Endodermal cell (in vitro differentiated cells): ENCODE measurements at regions not wholly inside any gene's neighbourhood (a gene's known extent, or its start where the extent isn't known, plus 50 kb on each side); places are given as distances from the start of the nearest gene placed in this dataset.

Experiments
- DNase-seq: peaks from one replicate; pipeline ENCODE4 v3.0.0-alpha.2; 2017
- H3K27ac ChIP-seq: 2 replicates; pipeline ENCODE4 v1.5.1; 2013; ENCODE audit warnings: mild to moderate bottlenecking, low read depth, low read length, moderate library complexity
- H3K27me3 ChIP-seq: 2 replicates; pipeline ENCODE4 v1.6.1; 2013; ENCODE audit warnings: mild to moderate bottlenecking, low read length, moderate library complexity; ENCODE audit not compliant: insufficient read depth, control insufficient read depth, poor library complexity, severe bottlenecking
- H3K36me3 ChIP-seq: 2 replicates; pipeline ENCODE4 v1.7.0; 2013; ENCODE audit warnings: mild to moderate bottlenecking, low read length, moderate library complexity; ENCODE audit not compliant: control insufficient read depth, insufficient read depth
- H3K4me1 ChIP-seq: one replicate; pipeline ENCODE4 v1.7.0; 2013; ENCODE audit warnings: low read length; ENCODE audit not compliant: control insufficient read depth, insufficient read depth
- H3K4me3 ChIP-seq: 2 replicates; pipeline ENCODE4 v1.5.1; 2013; ENCODE audit warnings: mild to moderate bottlenecking, low read length, moderate library complexity
- H3K9ac ChIP-seq: 2 replicates; pipeline ENCODE4 v1.6.1; 2013; ENCODE audit warnings: mild to moderate bottlenecking, low read length, moderate library complexity; ENCODE audit not compliant: poor library complexity, severe bottlenecking; ENCODE audit errors: extremely low read depth
- H3K9me3 ChIP-seq: 2 replicates; pipeline ENCODE4 v1.6.1; 2013; ENCODE audit warnings: mild to moderate bottlenecking, low read length, moderate library complexity; ENCODE audit not compliant: control insufficient read depth
- H3K27ac Mint-ChIP-seq: 2 replicates; pipeline ENCODE4 v1.8.0; 2020; ENCODE audit warnings: mixed read lengths
- H3K27me3 Mint-ChIP-seq: 2 replicates; pipeline ENCODE4 v1.8.0; 2021; ENCODE audit warnings: mild to moderate bottlenecking, mixed read lengths; ENCODE audit not compliant: insufficient read depth
- H3K36me3 Mint-ChIP-seq: 2 replicates; pipeline ENCODE4 v1.8.0; 2020; ENCODE audit warnings: low read depth, mixed read lengths
- H3K4me1 Mint-ChIP-seq: 2 replicates; pipeline ENCODE4 v1.8.0; 2020; ENCODE audit warnings: mixed read lengths
- H3K4me3 Mint-ChIP-seq: 2 replicates; pipeline ENCODE4 v1.8.0; 2020; ENCODE audit warnings: mild to moderate bottlenecking, moderate library complexity, mixed read lengths
- H3K9me3 Mint-ChIP-seq: 2 replicates; pipeline ENCODE4 v1.8.0; 2020; ENCODE audit warnings: mild to moderate bottlenecking, mixed read lengths
- CTCF ChIP-seq: fragments of 200-600 bp; sonication (generic); conservative IDR thresholded peaks from 2 replicates; pipeline ENCODE4 v1.5.0; 2021; ENCODE audit warnings: antibody characterized with exemption, mild to moderate bottlenecking
- WGBS, 2 experiments: methylation state at CpG; one replicate each; pipeline versions ENCODE4 v1.1.5 to v1.1.7; 2013; ENCODE audit warnings: missing lambda C conversion rate in 2 of 2, mixed read lengths in 1 of 2; ENCODE audit not compliant: insufficient coverage in 1 of 2, insufficient read length in 1 of 2; 5-methylcytosine and 5-hydroxymethylcytosine counted together

- Mint-ChIP-seq H3K27ac (no peak overlapping the region), H3K9me3 (peaks cover 4% of the 10 kb centered on the region), H3K27me3 (no peaks in the 10 kb centered on the region), H3K4me1 (no peaks in the 10 kb centered on the region), H3K36me3 (no peaks in the 10 kb centered on the region), H3K4me3 (no peak overlapping the region)
- no peak for DNase-seq
- Histone ChIP-seq H3K27me3 (no peaks in the 10 kb centered on the region), H3K27ac (no peak overlapping the region), H3K4me1 (no peaks in the 10 kb centered on the region), H3K4me3 (no peak overlapping the region), H3K36me3 (no peaks in the 10 kb centered on the region), H3K9me3 (peaks cover 4% of the 10 kb centered on the region), H3K9ac (no peak overlapping the region)
- TF ChIP-seq CTCF, result no peak
- 95% methylated on average over 3 of the region's 3 CpGs; no CpG with 5 or more reads in 1 of the 2 experiments for WGBS, 2 experiments
Measured at GRCh38 chr16:6625606-6626005, 707.0 kb upstream of the RBFOX1 start.

- TF ChIP-seq CTCF, result no peak
- Histone ChIP-seq H3K9me3 (peaks cover 5% of the 10 kb centered on the region), H3K4me3 (no peak overlapping the region), H3K27me3 (no peaks in the 10 kb centered on the region), H3K9ac (no peak overlapping the region), H3K4me1 (no peaks in the 10 kb centered on the region), H3K27ac (no peak overlapping the region), H3K36me3 (no peaks in the 10 kb centered on the region)
- 88 to 91% methylated on average over 4 to 5 of the region's 5 CpGs for WGBS, 2 experiments
- DNase-seq, result no peak
- Mint-ChIP-seq H3K9me3 (peaks cover 14% of the 10 kb centered on the region), H3K4me3 (no peak overlapping the region), H3K4me1 (no peaks in the 10 kb centered on the region), H3K27me3 (no peaks in the 10 kb centered on the region), H3K36me3 (peaks cover 2% of the 10 kb centered on the region), H3K27ac (no peak overlapping the region)
Measured at GRCh38 chr16:6618874-6619273, 713.8 kb upstream of the RBFOX1 start.

- no peak overlapping the region for H3K27ac ChIP-seq
- peaks cover 14% of the 10 kb centered on the region for H3K9me3 Mint-ChIP-seq
- no peaks in the 10 kb centered on the region for H3K36me3 ChIP-seq
- no peak overlapping the region for H3K4me3 ChIP-seq
- H3K4me1 Mint-ChIP-seq, result no peaks in the 10 kb centered on the region
- no peak for TF ChIP-seq CTCF
- H3K9me3 ChIP-seq, result peaks cover 5% of the 10 kb centered on the region
- peaks cover 2% of the 10 kb centered on the region for H3K36me3 Mint-ChIP-seq
- H3K9ac ChIP-seq, result no peak overlapping the region
- H3K4me3 Mint-ChIP-seq, result no peak overlapping the region
- no peaks in the 10 kb centered on the region for H3K27me3 Mint-ChIP-seq
- H3K4me1 ChIP-seq, result no peaks in the 10 kb centered on the region
- 92 to 94% methylated on average over 5 to 6 of the region's 6 CpGs for WGBS, 2 experiments
- H3K27me3 ChIP-seq, result no peaks in the 10 kb centered on the region
- no peak overlapping the region for H3K27ac Mint-ChIP-seq
- no peak for DNase-seq
Measured at GRCh38 chr16:6616746-6617145, 715.9 kb upstream of the RBFOX1 start.
